Osteocyte (in vitro differentiated cells): ENCODE measurements at regions not wholly inside any gene's neighbourhood (a gene's known extent, or its start where the extent isn't known, plus 50 kb on each side); places are given as distances from the start of the nearest gene placed in this dataset.

Experiments
- DNase-seq: peaks from one replicate; pipeline ENCODE4 v3.0.0; 2021; ENCODE audit warnings: mixed read lengths; ENCODE audit not compliant: unreplicated experiment; ENCODE audit errors: extremely low spot score
- H3K27ac Mint-ChIP-seq: one replicate; pipeline ENCODE4 v1.8.0; 2021; ENCODE audit warnings: mild to moderate bottlenecking, mixed read lengths; ENCODE audit not compliant: unreplicated experiment
- H3K27me3 Mint-ChIP-seq: one replicate; pipeline ENCODE4 v1.8.0; 2021; ENCODE audit warnings: mixed read lengths; ENCODE audit not compliant: unreplicated experiment
- H3K36me3 Mint-ChIP-seq: one replicate; pipeline ENCODE4 v1.8.0; 2021; ENCODE audit warnings: mixed read lengths; ENCODE audit not compliant: unreplicated experiment
- H3K4me1 Mint-ChIP-seq: one replicate; pipeline ENCODE4 v1.8.0; 2021; ENCODE audit warnings: mixed read lengths; ENCODE audit not compliant: unreplicated experiment
- H3K4me3 Mint-ChIP-seq: one replicate; pipeline ENCODE4 v1.8.0; 2021; ENCODE audit warnings: mild to moderate bottlenecking, moderate library complexity, mixed read lengths; ENCODE audit not compliant: unreplicated experiment
- H3K9me3 Mint-ChIP-seq: one replicate; pipeline ENCODE4 v1.8.0; 2021; ENCODE audit warnings: mixed read lengths; ENCODE audit not compliant: unreplicated experiment
- CTCF ChIP-seq: fragments of 200-600 bp; sonication (generic); IDR thresholded peaks from 2 replicates; pipeline ENCODE4 v1.5.0; 2021; ENCODE audit warnings: antibody characterized with exemption, mild to moderate bottlenecking, moderate library complexity

GRCh38 chr16:52603015-52603414 is 56.1 kb upstream of the TOX3 start:
- Mint-ChIP-seq H3K27me3 (no peaks in the 10 kb centered on the region), H3K27ac (no peak overlapping the region), H3K4me3 (no peak overlapping the region), H3K4me1 (no peaks in the 10 kb centered on the region), H3K36me3 (no peaks in the 10 kb centered on the region), H3K9me3 (peaks cover 5% of the 10 kb centered on the region)
- no peak for DNase-seq
- TF ChIP-seq CTCF, result no peak

- no peak for TF ChIP-seq CTCF
- H3K9me3 Mint-ChIP-seq, result peaks cover 5% of the 10 kb centered on the region
- no peaks in the 10 kb centered on the region for H3K27me3 Mint-ChIP-seq
- H3K27ac Mint-ChIP-seq, result no peak overlapping the region
- H3K36me3 Mint-ChIP-seq, result no peaks in the 10 kb centered on the region
- no peaks in the 10 kb centered on the region for H3K4me1 Mint-ChIP-seq
- DNase-seq, result no peak
- H3K4me3 Mint-ChIP-seq, result no peak overlapping the region
These were observed 51.0 kb upstream of the TOX3 start for GRCh38 chr16:52597772-52598483.

- Mint-ChIP-seq H3K9me3 (peaks cover 5% of the 10 kb centered on the region), H3K4me3 (no peak overlapping the region), H3K36me3 (no peaks in the 10 kb centered on the region), H3K4me1 (no peaks in the 10 kb centered on the region), H3K27ac (no peak overlapping the region), H3K27me3 (no peaks in the 10 kb centered on the region)
- no peak for TF ChIP-seq CTCF
- no peak for DNase-seq
These were observed 50.3 kb upstream of the TOX3 start for GRCh38 chr16:52597073-52597771.
